ENCODE measurements at regions not wholly inside any gene's neighbourhood (a gene's known extent, or its start where the extent isn't known, plus 50 kb on each side); places are given as distances from the start of the nearest gene placed in this dataset.

DNA sequence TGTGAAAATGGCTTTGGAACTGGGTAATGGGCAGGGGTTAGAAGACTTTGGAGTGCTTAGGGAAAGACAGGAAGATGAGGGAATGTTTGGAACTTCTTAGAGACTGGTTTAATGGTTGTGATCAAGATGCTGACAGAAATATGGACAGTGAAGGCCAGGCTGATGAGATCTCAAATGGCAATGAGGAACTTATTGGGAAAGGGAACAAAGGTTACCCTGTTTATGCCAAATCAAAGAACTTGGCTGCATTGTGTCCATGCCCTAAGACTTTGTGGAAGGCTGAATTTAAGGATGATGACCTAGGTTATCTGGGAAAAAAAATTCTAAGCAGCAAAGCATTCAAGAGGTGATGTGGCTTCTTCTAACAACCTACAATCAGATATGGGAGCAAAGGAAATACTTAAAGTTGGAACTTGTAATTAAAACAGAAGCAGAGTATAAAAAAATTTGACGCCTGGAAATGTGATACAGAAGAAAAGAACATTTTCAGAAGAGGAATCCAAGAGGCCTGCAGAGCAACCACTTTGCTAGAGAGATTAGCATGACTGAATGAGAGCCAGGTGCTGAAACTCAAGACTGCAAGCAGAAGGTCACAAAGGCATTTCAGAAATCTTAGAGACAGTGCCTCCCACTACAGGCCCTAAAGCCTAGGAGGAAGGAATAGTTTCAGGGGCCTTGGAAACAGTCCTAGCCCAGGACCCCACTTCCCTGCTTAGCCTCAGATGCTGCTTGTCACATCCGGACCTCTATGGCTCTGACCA is 65.6 kb upstream of the FLRT2 start:
- intact Hi-C loops (cut with DNase I) = loop anchor here (5.0 kb wide), 1 partner anchor 702 kb away; no protein-coding TSS in a partner anchor
- TF ChIP-seq, protein P1, sequence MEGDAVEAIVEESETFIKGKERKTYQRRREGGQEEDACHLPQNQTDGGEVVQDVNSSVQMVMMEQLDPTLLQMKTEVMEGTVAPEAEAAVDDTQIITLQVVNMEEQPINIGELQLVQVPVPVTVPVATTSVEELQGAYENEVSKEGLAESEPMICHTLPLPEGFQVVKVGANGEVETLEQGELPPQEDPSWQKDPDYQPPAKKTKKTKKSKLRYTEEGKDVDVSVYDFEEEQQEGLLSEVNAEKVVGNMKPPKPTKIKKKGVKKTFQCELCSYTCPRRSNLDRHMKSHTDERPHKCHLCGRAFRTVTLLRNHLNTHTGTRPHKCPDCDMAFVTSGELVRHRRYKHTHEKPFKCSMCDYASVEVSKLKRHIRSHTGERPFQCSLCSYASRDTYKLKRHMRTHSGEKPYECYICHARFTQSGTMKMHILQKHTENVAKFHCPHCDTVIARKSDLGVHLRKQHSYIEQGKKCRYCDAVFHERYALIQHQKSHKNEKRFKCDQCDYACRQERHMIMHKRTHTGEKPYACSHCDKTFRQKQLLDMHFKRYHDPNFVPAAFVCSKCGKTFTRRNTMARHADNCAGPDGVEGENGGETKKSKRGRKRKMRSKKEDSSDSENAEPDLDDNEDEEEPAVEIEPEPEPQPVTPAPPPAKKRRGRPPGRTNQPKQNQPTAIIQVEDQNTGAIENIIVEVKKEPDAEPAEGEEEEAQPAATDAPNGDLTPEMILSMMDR (IDR thresholded peaks at IDR 0.05) = no peak
- TF ChIP-seq POLR2A (IDR thresholded peaks at IDR 0.05) = no peak
- TF ChIP-seq POLR2AphosphoS5 (IDR thresholded peaks at IDR 0.05; ENCODE audit: insufficient read depth in 1 of 2, low read depth in 1 of 2) = no peak
- DNase-seq (ENCODE audit: extremely low spot score in 2 of 2) = no peak
- Histone ChIP-seq H3K27ac (no peak overlapping the region), H3K27me3 (no peaks in the 10 kb centered on the region), H3K36me3 (no peaks in the 10 kb centered on the region), H3K4me1 (no peaks in the 10 kb centered on the region), H3K9me3 (no peaks in the 10 kb centered on the region), H3K4me3 (no peak overlapping the region)

DNA sequence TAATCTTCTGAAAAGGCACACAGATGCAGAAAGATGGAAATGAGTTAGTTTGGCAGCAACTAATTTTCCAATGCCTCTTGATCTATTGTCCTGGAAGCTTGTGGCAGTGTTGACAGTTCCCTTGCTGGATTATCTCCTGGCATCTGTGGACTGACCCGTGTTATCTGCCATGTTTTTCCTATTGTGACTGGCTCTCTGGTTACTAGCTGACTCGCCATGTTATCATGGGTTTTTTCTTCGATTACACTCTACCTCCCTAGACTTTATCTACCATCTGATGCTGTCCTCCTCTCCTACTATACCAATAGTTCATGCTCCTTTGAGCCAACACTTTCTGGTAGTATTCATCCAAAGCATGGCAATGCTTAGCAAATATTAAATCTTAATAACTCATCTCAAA is 63.3 kb upstream of the FLRT2 start:
- intact Hi-C loops (cut with DNase I) = no loop called here
- no peak overlapping the region for H3K27ac ChIP-seq
- no peaks in the 10 kb centered on the region for H3K27me3 ChIP-seq
- no peaks in the 10 kb centered on the region for H3K36me3 ChIP-seq
- no peaks in the 10 kb centered on the region for H3K9me3 ChIP-seq
- no peaks in the 10 kb centered on the region for H3K4me1 ChIP-seq
- TF ChIP-seq, protein P1 (IDR thresholded peaks at IDR 0.05) = no peak
- TF ChIP-seq POLR2AphosphoS5 (IDR thresholded peaks at IDR 0.05; ENCODE audit: insufficient read depth in 1 of 2, low read depth in 1 of 2) (no peak), POLR2A (IDR thresholded peaks at IDR 0.05) (no peak)
- no peak for DNase-seq (ENCODE audit: extremely low spot score in 2 of 2)
- no peak overlapping the region for H3K4me3 ChIP-seq

DNA sequence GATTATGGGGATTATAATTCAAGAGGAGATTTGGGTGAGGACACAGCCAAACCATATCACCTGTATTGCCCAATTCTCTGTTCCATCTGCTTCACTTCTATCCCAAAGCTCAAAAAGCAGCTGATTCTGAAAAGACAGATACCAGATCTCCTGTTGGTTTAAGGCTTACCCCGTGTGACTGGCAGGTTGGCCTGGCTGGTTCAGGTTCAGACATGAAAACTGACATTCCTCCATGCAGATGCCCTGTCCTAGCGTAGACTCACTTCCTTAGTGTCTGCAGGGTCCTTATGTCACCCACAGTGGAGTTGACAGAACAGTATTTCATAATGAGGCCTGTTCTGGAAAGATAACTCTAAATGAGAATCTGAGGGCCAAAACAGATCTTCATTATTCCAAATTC is 61.1 kb upstream of the FLRT2 start:
- intact Hi-C loops (cut with DNase I) = no loop called here
- DNase-seq (ENCODE audit: extremely low spot score in 2 of 2) = no peak
- Histone ChIP-seq H3K4me3 (no peak overlapping the region), H3K27me3 (no peaks in the 10 kb centered on the region), H3K27ac (no peak overlapping the region), H3K4me1 (no peaks in the 10 kb centered on the region), H3K36me3 (no peaks in the 10 kb centered on the region), H3K9me3 (no peaks in the 10 kb centered on the region)
- TF ChIP-seq, protein P1 (IDR thresholded peaks at IDR 0.05) = no peak
- TF ChIP-seq POLR2A (IDR thresholded peaks at IDR 0.05) (no peak), POLR2AphosphoS5 (IDR thresholded peaks at IDR 0.05; ENCODE audit: insufficient read depth in 1 of 2, low read depth in 1 of 2) (no peak)

GRCh38 chr14:85471156-85471555 is 58.8 kb upstream of the FLRT2 start:
- Histone ChIP-seq H3K9me3 (no peaks in the 10 kb centered on the region), H3K27ac (no peak overlapping the region), H3K36me3 (no peaks in the 10 kb centered on the region), H3K4me3 (no peak overlapping the region), H3K27me3 (no peaks in the 10 kb centered on the region), H3K4me1 (no peaks in the 10 kb centered on the region)
- intact Hi-C loops (cut with DNase I) = no loop called here
- no peak for DNase-seq (ENCODE audit: extremely low spot score in 2 of 2)
- TF ChIP-seq, protein P1 (IDR thresholded peaks at IDR 0.05) = no peak
- TF ChIP-seq POLR2AphosphoS5 (IDR thresholded peaks at IDR 0.05; ENCODE audit: insufficient read depth in 1 of 2, low read depth in 1 of 2) (no peak), POLR2A (IDR thresholded peaks at IDR 0.05) (no peak)

- TF ChIP-seq POLR2AphosphoS5 (IDR thresholded peaks at IDR 0.05; ENCODE audit: insufficient read depth in 1 of 2, low read depth in 1 of 2) = no peak
- Histone ChIP-seq H3K4me3 (no peak overlapping the region), H3K27ac (no peak overlapping the region), H3K36me3 (no peaks in the 10 kb centered on the region), H3K4me1 (no peaks in the 10 kb centered on the region), H3K27me3 (no peaks in the 10 kb centered on the region), H3K9me3 (no peaks in the 10 kb centered on the region)
- DNase-seq (ENCODE audit: extremely low spot score in 2 of 2) = no peak
- intact Hi-C loops (cut with DNase I) = no loop called here
Measured at GRCh38 chr14:85471744-85472143, 58.2 kb upstream of the FLRT2 start.

Data from vagina (tissue), 2 donors.